Cerebellar nuclear complex (tissue), 1 donor: ENCODE measurements at regions not wholly inside any gene's neighbourhood (a gene's known extent, or its start where the extent isn't known, plus 50 kb on each side); places are given as distances from the start of the nearest gene placed in this dataset.
"Not testable (repeated sequence)": the region's sequence is repeated elsewhere in the genome, so short reads cannot be mapped to it uniquely, and the experiment has no call there.

Experiments
- DNase-seq, 2 experiments: peaks; one replicate each; lab custom pipeline; 2025; lab: John Stamatoyannopoulos, UW

GRCh38 chr12:116327992-116328391 is 50.5 kb upstream of the MED13L start:
- DNase-seq = not testable (repeated sequence)

- DNase-seq = no peak
Observed at GRCh38 chr12:116331876-116332275, 54.4 kb upstream of the MED13L start.

GRCh38 chr12:116332705-116333380 is 55.4 kb upstream of the MED13L start:
- DNase-seq = no peak

- no peak for DNase-seq
Observed at GRCh38 chr12:116333402-116333801, 55.9 kb upstream of the MED13L start.

- DNase-seq = no peak
Observed at GRCh38 chr12:116336542-116337065, 59.1 kb upstream of the MED13L start.

GRCh38 chr12:116337312-116337711 is 59.8 kb upstream of the MED13L start:
- DNase-seq = no peak

GRCh38 chr12:116338064-116338846 is 60.8 kb upstream of the MED13L start:
- DNase-seq = no peak

- no peak for DNase-seq
Observed at GRCh38 chr12:116339062-116339461, 61.6 kb upstream of the MED13L start.

GRCh38 chr12:116339800-116340371 is 62.4 kb upstream of the MED13L start:
- DNase-seq = no peak

GRCh38 chr12:116343331-116343884 is 65.9 kb upstream of the MED13L start:
- DNase-seq = no peak

- no peak for DNase-seq
Observed at GRCh38 chr12:116346222-116346621, 68.7 kb upstream of the MED13L start.

GRCh38 chr12:116346741-116347140 is 69.2 kb upstream of the MED13L start:
- DNase-seq = no peak

- no peak for DNase-seq
Observed at GRCh38 chr12:116347265-116347664, 69.8 kb upstream of the MED13L start.

- no peak for DNase-seq
Observed at GRCh38 chr12:116352315-116352835, 74.9 kb upstream of the MED13L start.

- DNase-seq = no peak
Observed at GRCh38 chr12:116353958-116354357, 76.5 kb upstream of the MED13L start.

- DNase-seq = no peak
Observed at GRCh38 chr12:116354534-116354933, 77.0 kb upstream of the MED13L start.

GRCh38 chr12:116354950-116355783 is 77.7 kb upstream of the MED13L start:
- DNase-seq = no peak

GRCh38 chr12:116358536-116358892 is 81.0 kb upstream of the MED13L start:
- DNase-seq = no peak

GRCh38 chr12:116358893-116359761 is 81.6 kb upstream of the MED13L start:
- DNase-seq = peak in 1 of 2 experiments; percentile 28
